ENCODE measurements at regions not wholly inside any gene's neighbourhood (a gene's known extent, or its start where the extent isn't known, plus 50 kb on each side); places are given as distances from the start of the nearest gene placed in this dataset.

DNA sequence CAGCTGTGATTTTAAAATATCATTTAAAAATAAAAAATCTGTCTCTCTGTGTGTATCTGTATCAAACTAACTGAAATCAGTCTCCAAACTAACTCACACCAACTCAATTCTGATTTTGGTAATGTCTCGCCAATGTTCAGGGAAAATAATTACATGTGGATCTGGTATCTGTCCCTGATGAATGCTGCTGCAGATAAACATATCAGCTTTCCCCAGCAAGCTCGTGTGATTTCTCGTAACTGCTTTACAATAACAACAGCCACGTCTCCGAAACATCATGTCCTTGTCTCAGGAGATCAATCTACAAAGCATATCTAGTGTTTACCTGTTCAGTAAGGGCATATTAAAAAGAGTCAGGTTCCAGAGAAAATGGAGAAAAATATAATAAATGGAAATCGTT is 129.0 kb downstream of the IRS2 start (continued):
- TF ChIP-seq, protein P1, sequence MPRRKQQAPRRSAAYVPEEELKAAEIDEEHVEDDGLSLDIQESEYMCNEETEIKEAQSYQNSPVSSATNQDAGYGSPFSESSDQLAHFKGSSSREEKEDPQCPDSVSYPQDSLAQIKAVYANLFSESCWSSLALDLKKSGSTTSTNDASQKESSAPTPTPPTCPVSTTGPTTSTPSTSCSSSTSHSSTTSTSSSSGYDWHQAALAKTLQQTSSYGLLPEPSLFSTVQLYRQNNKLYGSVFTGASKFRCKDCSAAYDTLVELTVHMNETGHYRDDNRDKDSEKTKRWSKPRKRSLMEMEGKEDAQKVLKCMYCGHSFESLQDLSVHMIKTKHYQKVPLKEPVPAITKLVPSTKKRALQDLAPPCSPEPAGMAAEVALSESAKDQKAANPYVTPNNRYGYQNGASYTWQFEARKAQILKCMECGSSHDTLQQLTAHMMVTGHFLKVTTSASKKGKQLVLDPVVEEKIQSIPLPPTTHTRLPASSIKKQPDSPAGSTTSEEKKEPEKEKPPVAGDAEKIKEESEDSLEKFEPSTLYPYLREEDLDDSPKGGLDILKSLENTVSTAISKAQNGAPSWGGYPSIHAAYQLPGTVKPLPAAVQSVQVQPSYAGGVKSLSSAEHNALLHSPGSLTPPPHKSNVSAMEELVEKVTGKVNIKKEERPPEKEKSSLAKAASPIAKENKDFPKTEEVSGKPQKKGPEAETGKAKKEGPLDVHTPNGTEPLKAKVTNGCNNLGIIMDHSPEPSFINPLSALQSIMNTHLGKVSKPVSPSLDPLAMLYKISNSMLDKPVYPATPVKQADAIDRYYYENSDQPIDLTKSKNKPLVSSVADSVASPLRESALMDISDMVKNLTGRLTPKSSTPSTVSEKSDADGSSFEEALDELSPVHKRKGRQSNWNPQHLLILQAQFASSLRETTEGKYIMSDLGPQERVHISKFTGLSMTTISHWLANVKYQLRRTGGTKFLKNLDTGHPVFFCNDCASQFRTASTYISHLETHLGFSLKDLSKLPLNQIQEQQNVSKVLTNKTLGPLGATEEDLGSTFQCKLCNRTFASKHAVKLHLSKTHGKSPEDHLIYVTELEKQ (tag by site-specific recombination; IDR thresholded peaks at IDR 0.05; ENCODE audit: borderline replicate concordance) = no peak
- TF ChIP-seq ZNF792 (tag by site-specific recombination; IDR thresholded peaks at IDR 0.05) = no peak
- TF ChIP-seq, protein P2, sequence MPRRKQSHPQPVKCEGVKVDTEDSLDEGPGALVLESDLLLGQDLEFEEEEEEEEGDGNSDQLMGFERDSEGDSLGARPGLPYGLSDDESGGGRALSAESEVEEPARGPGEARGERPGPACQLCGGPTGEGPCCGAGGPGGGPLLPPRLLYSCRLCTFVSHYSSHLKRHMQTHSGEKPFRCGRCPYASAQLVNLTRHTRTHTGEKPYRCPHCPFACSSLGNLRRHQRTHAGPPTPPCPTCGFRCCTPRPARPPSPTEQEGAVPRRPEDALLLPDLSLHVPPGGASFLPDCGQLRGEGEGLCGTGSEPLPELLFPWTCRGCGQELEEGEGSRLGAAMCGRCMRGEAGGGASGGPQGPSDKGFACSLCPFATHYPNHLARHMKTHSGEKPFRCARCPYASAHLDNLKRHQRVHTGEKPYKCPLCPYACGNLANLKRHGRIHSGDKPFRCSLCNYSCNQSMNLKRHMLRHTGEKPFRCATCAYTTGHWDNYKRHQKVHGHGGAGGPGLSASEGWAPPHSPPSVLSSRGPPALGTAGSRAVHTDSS (tag by site-specific recombination; IDR thresholded peaks at IDR 0.05) = no peak
- TF ChIP-seq ZNF571 (tag by site-specific recombination; IDR thresholded peaks at IDR 0.05) = no peak

DNA sequence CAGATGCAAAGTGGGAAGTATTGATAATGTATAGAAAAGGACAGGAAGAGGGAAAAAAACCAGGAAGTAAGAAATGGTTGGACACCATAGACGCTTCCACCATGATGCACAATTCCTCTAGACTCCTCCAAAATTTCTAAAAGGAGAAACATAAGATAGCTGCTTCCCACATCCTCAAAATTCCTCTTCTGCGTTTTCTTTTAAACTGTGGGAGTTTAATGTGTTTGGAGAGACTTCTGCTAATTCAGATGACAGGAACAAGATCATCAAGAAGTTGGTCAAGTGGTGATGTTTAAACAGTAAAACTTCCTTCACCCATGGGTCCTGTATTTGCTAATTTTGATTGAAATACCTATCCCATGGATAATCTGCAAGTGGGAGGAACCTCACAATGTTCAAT is 130.2 kb downstream of the IRS2 start:
- Histone ChIP-seq H3K4me1 (ENCODE audit: control insufficient read depth, insufficient read depth, low read length) (no peaks in the 10 kb centered on the region; the same call in 1 of the 2 replicates), H3K4me3 (ENCODE audit: low read depth, low read length) (no peak overlapping the region), H3K27ac (ENCODE audit: extremely low read depth, low read depth, low read length) (no peak overlapping the region), H3K9me3 (ENCODE audit: control insufficient read depth, insufficient read depth, low read depth, low read length) (no peaks in the 10 kb centered on the region), H3K36me3 (ENCODE audit: control insufficient read depth in 2 of 2, insufficient read depth in 1 of 2, low read length in 2 of 2) (no peaks in the 10 kb centered on the region)
- CTCF ChIA-PET = no interaction called here
- POLR2A ChIA-PET = no interaction called here
- TF ChIP-seq ZNF670 (tag by site-specific recombination; IDR thresholded peaks at IDR 0.05; ENCODE audit: low read depth) (no peak), ZNF548 (tag by site-specific recombination; IDR thresholded peaks at IDR 0.05) (no peak), ZNF184 (tag by site-specific recombination; IDR thresholded peaks at IDR 0.05) (no peak), KLF16 (tag by site-specific recombination; IDR thresholded peaks at IDR 0.05) (no peak), ZFP37 (tag by site-specific recombination; IDR thresholded peaks at IDR 0.05) (no peak), ZNF24 (tag by site-specific recombination; IDR thresholded peaks at IDR 0.05) (no peak), ZNF37A (tag by site-specific recombination; IDR thresholded peaks at IDR 0.05) (no peak), ZNF776 (tag by site-specific recombination; IDR thresholded peaks at IDR 0.05; ENCODE audit: borderline replicate concordance) (no peak), ZNF266 (tag by site-specific recombination; IDR thresholded peaks at IDR 0.05; ENCODE audit: low read depth) (no peak), MYNN (tag by site-specific recombination; IDR thresholded peaks at IDR 0.05; ENCODE audit: borderline replicate concordance) (no peak), ZNF654 (tag by site-specific recombination; IDR thresholded peaks at IDR 0.05; ENCODE audit: low read depth) (no peak), KLF10 (tag by site-specific recombination; IDR thresholded peaks at IDR 0.05) (no peak), ZNF830 (tag by site-specific recombination; IDR thresholded peaks at IDR 0.05; ENCODE audit: low read depth) (no peak), ZNF623 (tag by site-specific recombination; IDR thresholded peaks at IDR 0.05) (no peak), ZNF211 (tag by site-specific recombination; IDR thresholded peaks at IDR 0.05; ENCODE audit: low read depth) (no peak)
- TF ChIP-seq, protein P3, sequence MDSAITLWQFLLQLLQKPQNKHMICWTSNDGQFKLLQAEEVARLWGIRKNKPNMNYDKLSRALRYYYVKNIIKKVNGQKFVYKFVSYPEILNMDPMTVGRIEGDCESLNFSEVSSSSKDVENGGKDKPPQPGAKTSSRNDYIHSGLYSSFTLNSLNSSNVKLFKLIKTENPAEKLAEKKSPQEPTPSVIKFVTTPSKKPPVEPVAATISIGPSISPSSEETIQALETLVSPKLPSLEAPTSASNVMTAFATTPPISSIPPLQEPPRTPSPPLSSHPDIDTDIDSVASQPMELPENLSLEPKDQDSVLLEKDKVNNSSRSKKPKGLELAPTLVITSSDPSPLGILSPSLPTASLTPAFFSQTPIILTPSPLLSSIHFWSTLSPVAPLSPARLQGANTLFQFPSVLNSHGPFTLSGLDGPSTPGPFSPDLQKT (IDR thresholded peaks at IDR 0.05; ENCODE audit: borderline replicate concordance, low read depth, low read length) = no peak
- TF ChIP-seq, protein P4, sequence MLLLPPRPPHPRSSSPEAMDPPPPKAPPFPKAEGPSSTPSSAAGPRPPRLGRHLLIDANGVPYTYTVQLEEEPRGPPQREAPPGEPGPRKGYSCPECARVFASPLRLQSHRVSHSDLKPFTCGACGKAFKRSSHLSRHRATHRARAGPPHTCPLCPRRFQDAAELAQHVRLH (tag by site-specific recombination; IDR thresholded peaks at IDR 0.05) = no peak
- TF ChIP-seq, protein P5, sequence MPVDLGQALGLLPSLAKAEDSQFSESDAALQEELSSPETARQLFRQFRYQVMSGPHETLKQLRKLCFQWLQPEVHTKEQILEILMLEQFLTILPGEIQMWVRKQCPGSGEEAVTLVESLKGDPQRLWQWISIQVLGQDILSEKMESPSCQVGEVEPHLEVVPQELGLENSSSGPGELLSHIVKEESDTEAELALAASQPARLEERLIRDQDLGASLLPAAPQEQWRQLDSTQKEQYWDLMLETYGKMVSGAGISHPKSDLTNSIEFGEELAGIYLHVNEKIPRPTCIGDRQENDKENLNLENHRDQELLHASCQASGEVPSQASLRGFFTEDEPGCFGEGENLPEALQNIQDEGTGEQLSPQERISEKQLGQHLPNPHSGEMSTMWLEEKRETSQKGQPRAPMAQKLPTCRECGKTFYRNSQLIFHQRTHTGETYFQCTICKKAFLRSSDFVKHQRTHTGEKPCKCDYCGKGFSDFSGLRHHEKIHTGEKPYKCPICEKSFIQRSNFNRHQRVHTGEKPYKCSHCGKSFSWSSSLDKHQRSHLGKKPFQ (tag by site-specific recombination; IDR thresholded peaks at IDR 0.05) = no peak
